Dedifferentiated amniotic fluid mesenchymal stem cell (primary cell): ENCODE measurements at regions not wholly inside any gene's neighbourhood (a gene's known extent, or its start where the extent isn't known, plus 50 kb on each side); places are given as distances from the start of the nearest gene placed in this dataset.

Experiments
- DNase-seq: peaks from one replicate; pipeline ENCODE4 v3.0.0-alpha.2; 2016; ENCODE audit errors: extremely low spot score

DNA sequence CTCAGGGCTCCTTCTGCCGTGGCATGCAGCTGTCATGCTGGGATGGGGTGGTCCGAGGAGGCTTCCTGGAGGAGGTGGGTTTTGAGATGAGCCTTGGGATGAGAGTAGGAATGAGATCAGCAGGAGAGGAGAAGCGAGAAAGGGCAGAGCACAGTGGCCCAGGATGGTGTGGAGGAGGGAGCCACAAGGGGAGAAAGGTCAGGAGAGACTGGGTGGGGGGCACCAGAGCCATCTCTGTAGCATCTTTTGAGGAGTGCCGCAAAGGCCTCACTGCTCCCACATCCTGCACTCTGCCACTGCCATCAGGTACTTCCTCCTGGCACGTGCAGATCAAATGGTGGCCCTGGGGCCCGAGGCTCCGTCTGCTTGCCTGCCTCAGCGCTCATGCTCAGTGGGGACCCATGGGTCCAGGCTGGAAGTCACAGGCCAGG lies 150.2 kb downstream of the MACROH2A1 start:
- DNase-seq, result no peak

DNA sequence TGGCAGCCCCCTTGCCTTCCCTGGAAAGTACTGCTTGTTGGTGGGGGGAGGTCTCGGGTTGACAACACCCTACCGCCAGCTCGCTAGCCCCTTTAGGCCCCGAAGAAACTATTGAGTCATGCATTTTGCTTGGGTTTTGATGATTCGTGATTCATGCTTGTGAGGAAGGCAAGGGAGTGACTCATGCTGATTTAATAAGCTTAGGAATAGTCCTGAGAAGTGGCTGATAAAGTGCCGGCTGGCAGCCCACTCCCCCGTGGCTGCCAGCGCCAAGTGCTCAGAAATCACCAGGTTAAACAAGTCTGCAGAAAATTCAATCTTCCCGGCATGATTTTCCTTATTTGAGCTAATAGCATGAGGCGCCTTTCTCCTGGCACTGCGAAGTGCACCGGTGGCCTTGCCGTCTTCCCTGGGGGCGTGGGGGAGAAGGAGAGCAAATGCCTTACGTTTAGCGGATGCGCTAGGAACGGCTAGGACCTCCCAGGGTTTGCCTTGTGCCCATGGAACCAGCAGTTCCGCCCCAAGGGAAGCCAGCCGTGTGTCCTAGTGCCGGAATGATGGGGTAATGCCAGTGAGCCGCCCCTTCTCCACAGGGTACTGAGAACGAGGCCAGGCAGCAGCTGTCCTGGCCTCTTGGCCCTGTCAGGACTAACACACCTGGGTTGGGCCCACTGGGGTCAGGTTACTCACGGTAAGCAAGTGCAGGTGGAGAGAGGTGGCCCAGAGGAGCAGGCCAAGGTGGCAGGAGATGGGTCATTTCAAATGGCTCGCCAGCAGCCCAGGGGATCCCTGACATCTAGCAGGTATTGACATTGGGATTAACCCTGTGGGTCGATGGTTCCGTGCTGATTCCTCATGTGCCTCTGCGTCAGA lies 151.9 kb downstream of the MACROH2A1 start:
- DNase-seq, result peak; percentile 91

DNA sequence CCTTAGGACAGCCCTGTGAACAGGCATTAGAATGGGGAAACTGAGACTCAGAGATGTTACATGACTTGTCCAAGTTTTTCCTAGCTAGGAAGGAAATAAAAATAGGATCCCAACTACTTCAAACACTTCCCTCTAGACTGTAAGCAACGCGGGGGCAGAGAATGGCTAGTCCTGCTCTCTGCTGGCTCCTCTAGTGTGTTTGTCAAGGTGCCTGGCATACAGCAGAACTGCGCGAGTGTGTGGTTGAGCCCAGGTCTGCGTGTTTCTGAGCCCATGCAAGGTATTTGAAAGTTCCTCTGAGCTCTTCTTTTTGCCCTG lies 152.5 kb downstream of the MACROH2A1 start:
- DNase-seq, result no peak

DNA sequence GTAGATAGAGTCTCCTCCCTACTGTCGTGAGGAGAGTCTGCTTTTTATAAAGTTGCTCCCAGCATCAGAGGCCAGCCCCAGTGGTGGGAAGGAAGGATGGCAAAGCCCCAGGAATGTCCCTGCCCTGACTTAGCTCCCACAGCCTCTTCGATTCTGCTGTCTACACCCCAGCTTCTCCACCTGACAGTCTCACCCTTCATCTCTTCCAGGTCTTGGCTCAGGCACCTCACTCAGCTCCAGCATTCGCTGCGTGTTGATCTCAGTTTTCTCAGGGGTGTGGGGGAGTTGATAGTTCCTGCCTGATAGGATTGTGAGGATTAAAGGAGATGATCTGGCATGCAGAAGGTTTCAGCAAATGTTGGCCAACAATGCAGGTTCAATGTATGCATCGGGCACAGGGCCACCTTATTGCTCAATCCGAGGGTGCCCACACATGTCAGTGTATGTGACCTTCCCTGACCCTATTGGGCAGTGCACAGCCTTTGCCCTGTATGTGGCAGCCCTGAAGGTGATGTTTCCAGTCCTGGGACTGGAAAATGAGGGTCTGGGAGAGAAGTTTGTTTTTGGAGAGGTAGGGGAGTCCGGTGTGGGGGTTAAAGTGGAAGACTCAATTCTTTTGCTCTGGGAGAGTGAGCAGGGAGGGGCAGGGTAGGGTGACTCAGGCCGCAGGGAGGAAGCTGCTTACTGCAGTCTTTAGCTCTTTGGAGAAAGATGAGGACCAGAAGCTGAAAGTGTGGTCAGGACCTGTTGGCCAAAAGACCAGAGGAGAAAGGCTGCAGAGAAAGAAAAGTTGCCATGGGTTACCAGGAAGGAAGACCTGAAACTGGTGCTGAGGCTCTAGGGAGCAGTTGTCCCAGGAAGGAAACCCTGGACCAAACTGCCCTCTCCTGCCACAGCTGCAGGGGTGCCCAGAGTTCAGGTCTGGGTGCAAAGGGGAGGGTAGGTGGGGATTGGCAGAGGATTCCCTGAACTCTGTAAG lies 153.2 kb downstream of the MACROH2A1 start:
- peak; percentile 48 for DNase-seq

DNA sequence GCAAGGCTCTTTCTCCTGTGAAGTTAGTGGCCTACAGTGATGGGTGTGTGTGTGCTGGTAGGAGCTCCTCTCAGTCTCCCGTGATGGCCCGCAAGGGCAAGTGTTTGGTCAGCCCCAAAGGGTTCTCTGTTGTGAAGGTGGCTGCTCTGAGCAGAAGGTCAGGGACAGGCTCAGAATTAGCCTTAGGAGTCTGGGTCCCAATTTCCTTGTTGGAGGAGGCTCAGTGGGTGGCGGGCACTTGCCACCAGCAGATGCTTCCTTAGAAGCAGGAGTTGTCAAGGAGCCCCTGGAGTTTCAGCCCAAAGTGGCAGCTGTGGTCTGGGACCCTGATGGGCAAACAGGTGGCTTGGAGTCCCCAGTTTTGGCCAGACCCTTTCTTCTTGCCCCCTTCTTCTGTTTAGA lies 154.4 kb downstream of the MACROH2A1 start:
- DNase-seq, result no peak

DNA sequence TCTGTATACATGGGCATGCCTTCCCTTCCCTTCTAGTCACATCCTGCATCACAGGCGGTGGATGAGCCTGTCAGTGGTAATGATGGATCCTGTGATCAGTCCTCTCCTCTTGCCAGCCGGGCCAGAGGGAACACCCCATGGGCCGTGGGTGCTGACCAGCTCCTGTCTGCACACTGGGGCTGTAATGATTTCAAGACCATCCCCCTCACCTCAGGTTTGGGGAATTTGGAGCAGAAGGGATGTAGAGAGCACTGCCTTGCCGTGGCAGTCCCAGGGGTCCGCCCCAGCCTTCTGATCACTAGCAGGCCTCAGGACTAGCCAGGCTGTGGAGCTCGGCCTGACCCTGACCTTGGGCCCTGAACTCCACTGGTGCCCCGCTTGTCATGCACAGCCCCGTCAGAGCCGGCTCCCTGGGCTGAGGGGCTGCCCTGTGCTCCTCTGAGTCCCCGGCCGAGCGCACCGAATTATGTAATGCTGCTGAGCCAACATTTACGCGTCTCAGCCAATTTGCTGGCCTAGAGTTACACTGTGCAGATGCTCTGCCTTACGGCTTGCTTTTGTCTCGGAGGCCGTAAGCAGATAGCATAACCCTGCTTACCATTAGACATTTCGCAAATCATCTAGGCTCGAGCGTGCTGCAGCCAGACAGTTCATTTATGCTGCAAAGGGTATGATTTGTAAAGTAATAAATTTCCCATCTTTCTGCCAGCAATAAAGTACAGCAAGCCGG lies 155.3 kb downstream of the MACROH2A1 start:
- DNase-seq, result no peak

DNA sequence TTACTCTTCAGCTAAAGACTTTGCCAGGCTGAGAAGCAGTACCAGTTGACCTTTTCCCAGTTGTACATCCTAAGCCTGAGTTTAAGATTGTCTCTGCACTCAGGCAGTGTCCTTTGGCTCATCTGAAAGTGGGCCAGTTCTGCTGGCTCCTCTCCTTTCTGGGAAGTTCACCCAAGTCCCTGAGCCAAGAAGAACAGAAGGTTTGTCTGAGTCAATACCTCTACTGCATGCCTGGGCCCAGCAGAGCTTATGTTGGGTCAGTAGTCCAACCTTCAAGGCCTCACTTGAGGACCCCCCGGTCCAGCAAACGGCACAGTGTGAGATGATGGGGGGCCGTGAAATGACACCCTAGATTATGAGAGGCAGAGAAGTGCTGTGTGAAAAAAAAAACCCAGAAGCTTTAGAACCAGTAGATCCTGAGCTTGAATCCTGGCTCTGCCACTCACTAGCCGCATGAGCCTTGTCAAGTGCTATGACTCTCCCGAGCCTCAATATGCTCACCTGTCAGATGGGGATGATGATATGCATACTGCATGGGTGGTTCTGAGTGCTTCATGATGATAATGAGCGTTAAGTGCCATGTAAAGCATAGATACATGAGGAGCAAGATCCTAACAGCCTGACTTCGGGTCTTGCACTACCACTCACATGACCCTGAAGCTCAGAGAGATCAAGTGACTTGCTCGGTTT lies 156.0 kb downstream of the MACROH2A1 start:
- no peak for DNase-seq

DNA sequence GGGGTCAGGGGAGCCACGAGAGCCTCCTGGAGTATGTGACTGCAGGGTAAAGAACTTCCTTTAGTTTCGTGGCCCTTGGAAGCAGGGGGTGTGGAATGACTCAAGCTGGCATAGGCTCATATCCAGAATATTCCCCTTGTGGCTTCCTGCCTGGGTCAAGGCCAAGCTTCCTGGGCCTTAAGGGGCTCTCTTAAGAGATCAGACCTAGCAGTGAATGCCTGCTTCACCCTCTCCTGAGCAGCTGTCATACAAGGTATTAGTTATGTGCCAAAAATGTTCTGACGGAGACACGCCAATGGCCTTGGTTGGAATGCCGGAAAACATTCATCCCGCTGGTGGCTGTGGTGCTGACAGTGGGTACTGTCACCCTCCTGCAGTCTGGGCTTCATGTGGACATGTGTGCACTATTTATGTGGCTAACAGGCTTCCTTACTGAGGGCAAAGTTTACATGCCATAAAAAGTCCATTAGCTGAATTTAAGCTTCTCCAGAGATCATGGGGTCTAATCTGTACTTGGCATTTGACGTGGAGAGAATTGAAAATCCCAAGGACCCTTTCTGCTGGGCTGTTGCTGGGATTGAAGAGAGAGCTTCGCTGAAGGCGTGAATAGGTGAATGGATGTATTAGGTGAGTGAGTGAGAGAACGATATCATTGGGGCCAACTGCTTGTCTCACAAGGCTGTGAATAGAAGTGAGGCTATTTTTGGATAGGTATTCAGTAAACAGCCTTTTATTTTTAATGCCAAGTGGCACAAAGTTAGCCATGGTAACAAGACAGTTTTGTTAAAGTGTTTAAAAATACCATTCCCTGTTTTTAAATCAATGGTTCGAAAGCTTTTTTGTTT lies 156.8 kb downstream of the MACROH2A1 start:
- peak; percentile 30 for DNase-seq

DNA sequence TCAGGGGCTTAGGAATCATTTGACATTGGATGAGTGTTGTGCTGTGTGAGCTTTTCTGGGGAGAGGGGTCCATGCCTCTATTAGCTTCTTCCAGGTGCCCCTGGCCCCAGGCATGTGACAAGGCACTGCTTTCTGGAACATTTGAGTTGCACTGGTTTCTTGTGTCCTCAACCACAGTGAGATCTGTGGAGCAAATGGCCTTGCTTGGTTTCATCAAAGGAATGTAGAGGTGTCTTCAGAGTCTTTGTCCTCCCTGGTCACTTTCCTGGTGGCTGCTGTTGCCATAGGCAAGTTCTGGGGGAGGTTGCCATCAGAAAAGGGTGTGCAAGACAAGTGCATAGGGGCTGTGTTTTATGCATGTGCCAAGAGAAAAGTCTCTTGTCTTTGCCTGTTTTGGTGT lies 157.5 kb downstream of the MACROH2A1 start:
- DNase-seq, result no peak

DNA sequence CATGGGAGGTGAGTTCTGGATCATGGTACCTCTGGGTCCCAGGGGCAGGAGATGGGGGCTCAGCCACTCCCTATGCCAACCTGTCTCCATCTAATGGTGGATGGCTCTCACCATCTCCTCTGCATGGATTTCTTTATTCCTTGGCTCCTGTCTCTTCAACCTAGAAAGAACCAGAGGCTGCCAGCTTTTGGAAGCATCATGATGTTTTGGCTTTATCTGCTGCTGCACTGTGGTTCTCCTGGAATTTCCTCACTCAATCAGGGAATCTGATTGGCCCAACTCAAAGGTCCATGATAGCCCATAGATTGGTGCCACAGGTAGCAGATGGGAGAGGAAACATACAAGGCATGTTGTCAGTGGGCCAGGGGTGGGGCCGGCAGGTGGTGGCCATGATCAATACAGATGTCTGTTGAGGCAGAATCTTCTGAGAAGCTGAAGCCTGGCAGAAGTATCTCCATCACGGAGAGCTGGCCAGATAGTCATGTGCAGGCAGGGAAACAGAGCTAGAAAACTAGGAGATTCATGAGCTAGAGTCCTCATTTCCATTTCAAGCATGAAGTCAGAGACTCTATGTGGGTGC lies 158.2 kb downstream of the MACROH2A1 start:
- DNase-seq, result no peak

DNA sequence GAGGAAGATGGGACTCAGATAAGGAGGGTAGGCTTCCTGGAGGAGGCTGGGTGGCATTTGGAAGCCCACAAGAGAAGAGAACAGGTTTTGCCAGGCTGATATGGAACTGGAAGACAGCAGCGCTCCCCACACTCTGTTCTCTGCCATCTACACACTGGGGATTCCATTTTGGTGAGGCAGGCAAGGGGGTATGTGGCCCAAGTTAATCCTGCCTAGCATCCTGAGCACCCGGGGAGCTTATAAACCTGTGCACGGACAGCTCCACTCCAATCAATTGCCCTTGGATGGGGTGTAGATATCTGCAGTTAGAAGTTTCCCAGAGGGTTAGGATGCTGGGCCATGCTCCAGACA lies 158.8 kb downstream of the MACROH2A1 start:
- no peak for DNase-seq

DNA sequence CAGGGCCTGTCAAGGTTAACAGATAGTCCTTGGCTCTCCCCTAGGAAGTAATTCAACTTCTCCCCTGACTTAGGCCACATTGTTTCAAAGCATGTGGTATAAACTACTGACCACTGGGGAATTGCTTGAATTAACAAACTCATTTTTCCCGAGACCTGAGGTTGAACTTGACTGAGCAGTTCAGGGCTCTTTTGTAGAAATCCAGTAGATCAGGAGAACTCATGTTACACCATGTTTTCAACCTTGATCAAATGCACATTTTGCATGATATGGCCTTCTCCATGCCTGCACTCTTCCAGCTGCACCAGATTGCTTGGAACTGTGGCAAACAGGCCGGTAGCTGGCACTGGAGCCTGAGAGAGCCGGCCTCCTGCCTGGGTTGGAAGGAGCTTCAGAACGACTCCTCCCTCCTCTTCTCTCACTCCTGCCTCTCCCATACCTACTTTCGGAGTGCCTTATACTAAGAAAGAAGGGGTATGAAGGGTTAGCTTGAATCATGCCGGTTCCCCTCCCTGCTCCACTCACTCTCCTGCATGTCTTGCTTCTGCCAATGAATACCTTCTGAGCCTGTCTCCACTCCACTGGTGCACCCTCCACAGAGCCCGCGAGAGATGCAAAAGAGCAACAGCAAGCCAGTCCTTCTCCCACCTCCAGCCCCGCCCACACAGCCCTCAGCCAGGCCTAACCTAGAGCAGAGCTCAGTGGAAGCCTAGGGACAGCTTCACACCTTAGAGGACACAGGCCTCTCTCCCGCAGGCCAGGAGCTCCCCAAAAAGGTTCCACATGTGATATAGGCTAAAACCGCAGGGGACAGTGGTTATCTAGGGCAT lies 159.4 kb downstream of the MACROH2A1 start:
- no peak for DNase-seq

DNA sequence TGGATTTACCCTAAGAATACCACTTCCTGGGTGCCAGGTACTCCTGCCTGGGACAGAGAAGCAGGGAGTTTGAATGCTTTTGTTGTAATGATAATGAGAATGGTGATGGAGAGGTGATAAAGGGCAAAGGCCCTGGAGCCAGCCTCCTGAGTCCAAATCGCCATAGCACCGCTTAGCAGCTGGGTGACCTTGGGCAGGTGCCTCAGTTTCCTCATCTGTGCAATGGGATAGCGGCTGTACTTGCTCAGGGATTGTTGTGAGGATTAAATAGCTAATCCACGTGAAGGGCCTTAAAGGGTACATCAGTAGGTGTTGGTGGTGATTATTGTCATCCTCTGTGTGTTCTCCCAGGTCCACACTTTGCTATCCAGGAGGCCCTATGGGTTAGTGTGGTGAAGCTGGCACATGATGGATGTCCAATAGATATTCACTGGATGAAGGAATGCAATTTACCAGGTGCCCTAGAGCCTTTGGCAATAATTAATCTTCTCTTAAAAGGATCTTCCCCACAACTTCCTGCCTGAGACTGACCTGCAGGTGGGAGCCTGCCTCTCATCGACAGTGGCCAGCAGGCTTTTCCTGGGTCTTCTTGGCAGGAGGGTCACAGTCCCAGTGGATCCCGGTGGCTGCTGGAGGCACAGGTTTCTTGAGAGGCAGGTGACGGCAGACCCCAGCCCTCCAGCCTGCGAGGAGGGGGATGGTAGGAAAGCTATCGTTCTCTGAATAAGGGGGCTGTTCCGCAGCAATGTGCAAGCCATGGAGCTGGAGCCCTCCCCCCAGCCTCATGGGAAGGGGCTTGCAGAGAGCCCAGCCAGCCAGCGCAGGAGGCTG lies 160.2 kb downstream of the MACROH2A1 start:
- no peak for DNase-seq

DNA sequence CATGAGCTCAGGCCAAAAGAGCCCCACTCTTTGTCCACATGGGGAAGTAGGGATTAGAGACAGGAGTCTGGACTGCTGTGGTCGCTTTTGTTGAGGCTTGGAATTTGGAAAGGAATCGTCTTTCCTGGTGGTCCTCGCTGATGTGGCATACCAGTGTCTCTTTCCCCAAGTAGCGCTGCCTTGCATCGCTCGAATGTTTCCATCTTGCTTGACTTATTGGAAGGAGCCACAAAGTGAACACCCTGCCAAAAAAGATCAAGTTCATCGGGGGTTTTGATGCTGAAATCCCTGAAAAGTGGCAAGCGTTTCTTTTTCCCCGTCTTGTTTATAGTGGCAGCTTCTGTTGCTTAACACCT lies 161.3 kb downstream of the MACROH2A1 start:
- DNase-seq, result no peak

DNA sequence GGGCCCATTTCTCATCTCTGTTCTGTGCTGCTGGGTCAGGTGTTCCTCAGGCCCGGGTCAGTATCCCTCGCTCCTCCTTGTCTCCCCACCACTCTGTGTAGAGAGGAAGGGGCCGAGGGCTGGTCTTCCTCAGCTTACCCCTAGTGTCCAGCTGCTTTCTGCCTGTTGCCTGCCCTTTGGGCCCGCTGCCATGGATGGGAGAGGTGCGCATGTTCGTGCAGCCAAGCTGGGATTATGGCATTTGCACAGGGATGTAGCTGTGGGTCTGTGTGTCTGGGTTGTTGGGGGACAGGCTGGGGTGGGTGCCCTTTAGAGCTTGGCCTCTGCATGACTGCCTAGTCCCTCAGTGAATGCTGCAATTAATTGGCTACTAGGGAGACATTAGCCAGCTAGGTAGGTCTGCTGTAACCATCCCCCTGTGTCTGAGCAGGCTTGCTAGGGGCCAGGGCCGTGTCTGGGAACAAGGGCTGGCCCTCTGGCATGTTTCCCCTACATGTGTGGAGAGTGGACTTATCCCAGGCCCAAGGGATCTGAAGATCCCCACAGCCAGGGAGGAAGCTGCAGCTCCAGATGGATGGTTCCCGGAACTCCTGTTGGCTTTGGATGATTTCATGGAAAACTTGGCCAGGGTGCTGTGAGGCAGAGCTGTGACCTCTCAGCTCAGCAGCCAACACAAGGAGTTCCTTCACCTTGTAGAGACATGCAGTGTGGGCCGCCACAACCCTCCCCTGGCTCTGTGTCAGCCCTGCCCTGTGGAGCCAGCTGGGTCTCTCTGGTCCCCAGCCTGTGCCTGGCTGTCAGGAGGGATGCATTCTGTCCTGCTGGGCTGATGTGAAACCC lies 161.9 kb downstream of the MACROH2A1 start:
- no peak for DNase-seq

DNA sequence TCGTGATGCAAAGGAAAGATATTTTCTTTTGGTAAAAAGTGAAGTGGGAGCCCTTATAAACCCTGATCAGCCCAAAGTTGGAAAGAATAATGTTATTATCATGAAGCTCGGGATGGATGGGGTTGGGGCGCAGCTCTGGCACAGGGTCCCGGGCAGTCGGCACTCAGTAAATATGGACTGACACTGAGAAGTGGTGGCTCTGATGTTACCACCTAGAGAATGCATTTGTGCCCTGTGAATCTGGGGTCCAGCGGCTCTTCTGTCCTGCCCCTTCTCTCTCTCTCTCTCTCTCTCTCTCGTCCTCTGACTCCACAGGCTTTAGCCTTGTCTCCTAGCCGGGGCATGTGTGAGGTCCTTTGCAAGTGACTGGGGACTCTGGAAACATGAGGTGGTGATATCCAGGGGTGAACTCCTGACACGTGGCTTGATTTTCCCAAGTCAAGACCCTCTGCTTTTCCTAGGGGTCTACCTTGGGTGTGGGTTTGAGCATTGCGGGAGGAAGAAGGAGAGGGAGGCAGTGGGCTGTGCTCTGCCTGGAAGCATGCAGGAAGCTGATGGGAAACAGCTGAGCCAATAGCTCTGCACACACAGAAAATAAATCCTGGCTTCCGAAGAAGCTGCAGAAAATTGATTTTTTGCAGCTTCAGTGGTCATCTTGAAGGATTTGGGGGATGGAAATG lies 162.7 kb downstream of the MACROH2A1 start:
- no peak for DNase-seq
